BE2C (cell line): ENCODE measurements at regions not wholly inside any gene's neighbourhood (a gene's known extent, or its start where the extent isn't known, plus 50 kb on each side); places are given as distances from the start of the nearest gene placed in this dataset.

Source experiments
- DNase-seq: peaks from one replicate; pipeline ENCODE4 v3.0.0-alpha.2; 2020
- H3K27me3 ChIP-seq: fragments of 250-450 bp; sonication (Bioruptor Pico); 2 replicates; pipeline ENCODE4 v1.5.1; 2020; ENCODE audit warnings: mild to moderate bottlenecking
- H3K36me3 ChIP-seq: fragments of 250-450 bp; sonication (Bioruptor Pico); 2 replicates; pipeline ENCODE4 v1.5.1; 2020; ENCODE audit warnings: mild to moderate bottlenecking
- H3K4me1 ChIP-seq: fragments of 250-450 bp; sonication (Bioruptor Pico); 2 replicates; pipeline ENCODE4 v1.5.1; 2020
- H3K4me3 ChIP-seq: 2 replicates; pipeline ENCODE4 v1.5.1; 2011; ENCODE audit warnings: low read depth, low read length
- H3K9me3 ChIP-seq: fragments of 250-450 bp; sonication (Bioruptor Pico); 2 replicates; pipeline ENCODE4 v1.5.1; 2020
- CTCF ChIP-seq: IDR thresholded peaks from 2 replicates; pipeline ENCODE4 v1.5.1; 2012; ENCODE audit warnings: mild to moderate bottlenecking, low read depth, low read length

GRCh38 chr11:36748836-36749235 lies 150.8 kb upstream of the RAG2 start:
- no peaks in the 10 kb centered on the region for H3K4me1 ChIP-seq
- no peaks in the 10 kb centered on the region for H3K27me3 ChIP-seq
- DNase-seq: no peak
- H3K4me3 ChIP-seq: no peak overlapping the region
- H3K9me3 ChIP-seq: no peaks in the 10 kb centered on the region
- H3K36me3 ChIP-seq: no peaks in the 10 kb centered on the region
- TF ChIP-seq CTCF: no peak

DNA sequence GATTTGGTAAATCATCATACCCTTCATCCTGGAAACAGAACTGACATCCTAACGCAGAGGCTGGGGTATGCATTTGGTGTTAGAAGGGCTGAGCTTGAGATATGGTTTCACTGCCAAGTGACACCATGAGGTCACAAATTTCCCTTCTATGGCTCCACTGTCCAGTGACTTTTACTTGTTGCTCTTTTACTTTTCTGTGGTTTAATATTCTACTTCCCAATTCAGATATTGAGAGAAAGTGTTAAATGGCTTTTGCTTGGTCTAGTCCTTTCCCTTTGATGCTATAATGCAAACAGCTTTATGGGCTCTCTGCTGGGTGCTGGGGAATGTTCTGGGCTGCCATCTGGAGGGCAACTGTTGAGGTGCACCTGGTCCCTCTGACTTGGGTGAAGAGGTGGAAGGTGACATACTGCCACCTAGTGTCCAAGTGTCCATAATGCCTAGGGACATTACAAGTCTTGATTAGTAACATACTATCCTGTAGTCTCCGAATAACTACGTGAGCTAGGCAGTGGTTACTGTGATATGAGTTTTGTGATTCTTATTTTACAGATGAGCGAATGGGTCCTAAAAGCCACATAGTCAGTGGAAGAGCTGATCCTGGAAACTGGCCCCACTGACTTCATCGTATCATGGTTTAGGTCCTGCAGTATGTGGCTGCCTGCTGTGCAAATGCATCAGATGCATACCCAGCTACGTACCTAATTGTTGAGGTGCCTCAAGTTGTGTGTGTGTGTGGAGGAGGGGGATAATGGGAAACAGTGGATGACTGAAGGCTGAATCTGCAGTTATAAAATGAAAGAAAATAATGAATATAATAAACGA lies 149.1 kb upstream of the RAG2 start:
- H3K4me3 ChIP-seq: no peak overlapping the region
- H3K9me3 ChIP-seq: no peaks in the 10 kb centered on the region
- no peaks in the 10 kb centered on the region for H3K4me1 ChIP-seq
- peak; percentile 81 for DNase-seq
- peak; percentile 97 for TF ChIP-seq CTCF
- H3K36me3 ChIP-seq: no peaks in the 10 kb centered on the region
- no peaks in the 10 kb centered on the region for H3K27me3 ChIP-seq

DNA sequence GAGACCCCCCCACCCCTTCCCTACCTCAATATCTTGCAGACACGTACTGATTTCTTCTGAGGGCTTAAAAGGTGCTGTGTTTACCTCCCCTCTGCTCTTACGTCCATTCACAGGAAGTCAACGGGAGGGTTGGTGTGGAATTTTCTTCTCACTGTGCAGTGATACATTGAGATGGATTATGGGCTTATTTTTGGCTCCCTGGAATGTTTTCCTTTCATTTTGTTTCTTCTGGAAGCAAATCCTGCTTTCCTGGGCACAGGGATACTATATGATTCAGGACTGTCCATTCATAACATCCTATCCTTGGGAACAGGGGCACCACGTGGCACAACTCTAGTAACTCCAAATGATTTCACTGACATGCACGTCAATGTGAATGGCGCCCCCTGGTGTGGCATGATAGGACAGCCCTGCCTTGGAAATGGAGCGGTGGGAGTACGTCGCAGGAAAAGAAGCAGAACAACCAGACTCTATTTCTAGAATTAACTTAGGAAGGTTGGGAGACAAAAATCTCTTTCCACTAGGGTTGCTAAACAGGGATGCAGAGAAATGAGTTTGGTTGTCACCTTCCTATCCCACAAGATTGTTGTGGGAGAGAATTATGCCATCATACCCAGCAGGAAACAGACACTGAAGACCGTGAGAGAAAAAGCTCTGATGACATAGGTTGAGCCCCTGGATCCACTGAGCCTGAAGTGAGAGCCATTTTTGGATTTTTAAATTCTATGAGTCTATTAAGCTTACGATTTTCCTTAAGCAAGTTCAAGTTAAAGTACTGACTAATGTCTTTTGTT lies 146.5 kb upstream of the RAG2 start:
- no peaks in the 10 kb centered on the region for H3K36me3 ChIP-seq
- no peaks in the 10 kb centered on the region for H3K27me3 ChIP-seq
- TF ChIP-seq CTCF: peak; percentile 72
- H3K4me1 ChIP-seq: no peaks in the 10 kb centered on the region
- H3K9me3 ChIP-seq: no peaks in the 10 kb centered on the region
- peak; percentile 73 for DNase-seq
- no peak overlapping the region for H3K4me3 ChIP-seq

DNA sequence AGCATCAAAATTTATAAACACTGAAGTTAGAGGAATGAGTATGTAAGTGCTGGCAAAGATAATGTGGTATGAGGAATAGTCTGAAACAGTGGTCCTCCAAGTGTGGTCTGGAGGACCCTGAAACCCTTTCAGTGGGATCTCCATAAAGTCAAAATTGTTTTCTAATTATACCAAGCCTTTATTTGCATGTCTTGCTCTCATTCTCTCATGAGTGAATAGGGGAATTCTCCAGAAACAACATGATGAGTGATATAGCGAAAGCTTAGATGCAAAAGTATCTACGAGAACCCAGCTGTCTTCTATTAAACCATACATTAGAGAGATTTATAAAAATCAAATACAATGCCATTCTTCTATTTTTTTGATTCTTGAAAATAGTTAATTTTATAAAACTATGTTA lies 145.0 kb upstream of the RAG2 start:
- no peak for DNase-seq
- Histone ChIP-seq H3K36me3 (no peaks in the 10 kb centered on the region), H3K4me3 (no peak overlapping the region), H3K4me1 (no peaks in the 10 kb centered on the region), H3K9me3 (no peaks in the 10 kb centered on the region), H3K27me3 (no peaks in the 10 kb centered on the region)
- TF ChIP-seq CTCF: no peak

- Histone ChIP-seq H3K27me3 (no peaks in the 10 kb centered on the region), H3K4me3 (no peak overlapping the region), H3K9me3 (no peaks in the 10 kb centered on the region), H3K4me1 (no peaks in the 10 kb centered on the region), H3K36me3 (no peaks in the 10 kb centered on the region)
- no peak for TF ChIP-seq CTCF
- DNase-seq: no peak
Measured at GRCh38 chr11:36741515-36741914, 143.5 kb upstream of the RAG2 start.
